OCI-LY7 (cell line): ENCODE measurements at regions not wholly inside any gene's neighbourhood (a gene's known extent, or its start where the extent isn't known, plus 50 kb on each side); places are given as distances from the start of the nearest gene placed in this dataset.

Source experiments
- BruUV-seq: library from RNA; stranded (reverse); fragments of 400-500 nt; replicated peaks from 2 replicates; lab custom pipeline; 2021; lab: Mats Ljungman, UMichigan
- CTCF ChIA-PET: fragments of 300-600 bp; sonication (Branson Sonifier 250); formaldehyde crosslinking; loops from one replicate; lab custom pipeline; 2022; ENCODE audit warnings: antibody characterized with exemption; ENCODE audit not compliant: unreplicated experiment; lab: Charles Lee
- POLR2A ChIA-PET: fragments of 300-600 bp; sonication (Branson Sonifier 250); formaldehyde crosslinking; loops from one replicate; lab custom pipeline; 2022; ENCODE audit warnings: antibody characterized with exemption; lab: Charles Lee
- DNase-seq: peaks from one replicate; pipeline ENCODE4 v3.0.0-alpha.2; 2015; ENCODE audit warnings: low spot score
- H2AFZ ChIP-seq: fragments of 200-600 bp; sonication (generic), shearing (Covaris generic); 2 replicates; pipeline ENCODE4 v1.6.1; 2014; ENCODE audit warnings: mild to moderate bottlenecking, antibody characterized with exemption, low read length, moderate library complexity
- H3K27ac ChIP-seq: fragments of 200-600 bp; sonication (generic); 2 replicates; pipeline ENCODE4 v1.5.1; 2014; ENCODE audit warnings: mixed run types, low read depth, mild to moderate bottlenecking, moderate library complexity, low read length, inconsistent platforms; ENCODE audit not compliant: poor library complexity, severe bottlenecking
- H3K36me3 ChIP-seq: fragments of 200-600 bp; sonication (generic); 2 replicates; pipeline ENCODE4 v1.6.1; 2014; ENCODE audit warnings: mild to moderate bottlenecking, antibody characterized with exemption, low read length, moderate library complexity, mixed read lengths; ENCODE audit not compliant: insufficient read depth
- H3K4me1 ChIP-seq: fragments of 200-600 bp; sonication (generic); 2 replicates; pipeline ENCODE4 v1.5.1; 2014; ENCODE audit warnings: mild to moderate bottlenecking, low read length; ENCODE audit not compliant: insufficient read depth, poor library complexity, severe bottlenecking
- H3K4me2 ChIP-seq: fragments of 200-600 bp; sonication (generic); 2 replicates; pipeline ENCODE4 v1.6.1; 2014; ENCODE audit warnings: mild to moderate bottlenecking, low read length
- H3K4me3 ChIP-seq: fragments of 200-600 bp; sonication (generic); 2 replicates; pipeline ENCODE4 v1.5.1; 2014; ENCODE audit warnings: mild to moderate bottlenecking, low read depth, low read length; ENCODE audit not compliant: poor library complexity, severe bottlenecking
- H3K79me2 ChIP-seq: fragments of 200-600 bp; sonication (generic); 2 replicates; pipeline ENCODE4 v1.6.1; 2016; ENCODE audit warnings: low read depth, mild to moderate bottlenecking, low read length, moderate library complexity, mixed read lengths; ENCODE audit not compliant: insufficient read depth
- H3K9me2 ChIP-seq: fragments of 200-600 bp; sonication (generic); 2 replicates; pipeline ENCODE4 v1.6.1; 2016; ENCODE audit warnings: mild to moderate bottlenecking, low read length, mixed read lengths; ENCODE audit not compliant: insufficient read depth
- H3K9me3 ChIP-seq: fragments of 200-600 bp; sonication (generic); 2 replicates; pipeline ENCODE4 v1.6.1; 2014; ENCODE audit warnings: mild to moderate bottlenecking, mixed run types, low read length, mixed read lengths
- H4K20me1 ChIP-seq: fragments of 200-600 bp; sonication (generic); 2 replicates; pipeline ENCODE4 v1.6.1; 2014; ENCODE audit warnings: mild to moderate bottlenecking, antibody characterized with exemption, low read length, moderate library complexity, mixed read lengths; ENCODE audit not compliant: insufficient read depth
- CTCF ChIP-seq: fragments of 200-600 bp; sonication (generic); conservative IDR thresholded peaks from 2 replicates; pipeline ENCODE4 v1.5.1; 2014; ENCODE audit warnings: mild to moderate bottlenecking, antibody characterized with exemption, low read length, moderate library complexity, mixed read lengths
- EZH2phosphoT487 ChIP-seq: fragments of 200-600 bp; sonication (generic); IDR thresholded peaks from 2 replicates; pipeline ENCODE4 v1.6.1; 2018; ENCODE audit warnings: low read depth, borderline replicate concordance, mild to moderate bottlenecking, mixed run types, antibody characterized with exemption, low read length, moderate library complexity, mixed read lengths
- intact Hi-C: fragments of 100-400 bp; cut with micrococcal nuclease; formaldehyde crosslinking; loops from one replicate; pipeline ENCODE4 v1.10.0; 2022; ENCODE audit not compliant: unreplicated experiment

GRCh38 chr10:126838316-126838715, 66.9 kb upstream of the DOCK1 start:
- Histone ChIP-seq H3K4me3 (no peak overlapping the region), H3K4me1 (no peaks in the 10 kb centered on the region), H3K9me3 (no peaks in the 10 kb centered on the region), H2AFZ (no peak overlapping the region), H3K27ac (no peak overlapping the region), H3K9me2 (no peaks in the 10 kb centered on the region), H3K4me2 (no peak overlapping the region), H3K79me2 (no peaks in the 10 kb centered on the region), H4K20me1 (no peaks in the 10 kb centered on the region), H3K36me3 (no peaks in the 10 kb centered on the region)
- intact Hi-C loops: no loop called here
- no peak for TF ChIP-seq EZH2phosphoT487
- TF ChIP-seq CTCF: no peak
- BruUV-seq: no TSS peak
- CTCF ChIA-PET: no interaction called here
- POLR2A ChIA-PET: interaction anchor here (0.6 kb wide), 1 partner anchor 337 kb away, joined by 3 read pairs; no protein-coding TSS in a partner anchor
- DNase-seq: no peak

- H3K4me1 ChIP-seq: no peaks in the 10 kb centered on the region
- H3K27ac ChIP-seq: no peak overlapping the region
- H3K9me3 ChIP-seq: no peaks in the 10 kb centered on the region
- ChIA-PET POLR2A (interaction anchor here (0.6 kb wide), 1 partner anchor 338 kb away, joined by 3 read pairs; no protein-coding TSS in a partner anchor), CTCF (no interaction called here)
- H3K4me3 ChIP-seq: no peak overlapping the region
- H4K20me1 ChIP-seq: no peaks in the 10 kb centered on the region
- H3K4me2 ChIP-seq: no peak overlapping the region
- no peak for TF ChIP-seq CTCF
- no peak for TF ChIP-seq EZH2phosphoT487
- H3K79me2 ChIP-seq: no peaks in the 10 kb centered on the region
- H2AFZ ChIP-seq: no peak overlapping the region
- no peaks in the 10 kb centered on the region for H3K36me3 ChIP-seq
- no peak for DNase-seq
- no TSS peak for BruUV-seq
- intact Hi-C loops: no loop called here
- H3K9me2 ChIP-seq: no peaks in the 10 kb centered on the region
Measured at GRCh38 chr10:126839094-126839761, 66.0 kb upstream of the DOCK1 start.

GRCh38 chr10:126840576-126841135, 64.6 kb upstream of the DOCK1 start:
- Histone ChIP-seq H3K79me2 (no peaks in the 10 kb centered on the region), H3K36me3 (no peaks in the 10 kb centered on the region), H3K27ac (no peak overlapping the region), H3K9me2 (no peaks in the 10 kb centered on the region), H2AFZ (no peak overlapping the region), H3K9me3 (no peaks in the 10 kb centered on the region), H3K4me1 (no peaks in the 10 kb centered on the region), H4K20me1 (no peaks in the 10 kb centered on the region), H3K4me2 (no peak overlapping the region), H3K4me3 (no peak overlapping the region)
- BruUV-seq: no TSS peak
- intact Hi-C loops: no loop called here
- CTCF ChIA-PET: no interaction called here
- POLR2A ChIA-PET: no interaction called here
- TF ChIP-seq CTCF: no peak
- TF ChIP-seq EZH2phosphoT487: no peak
- DNase-seq: no peak
